ENCODE measurements at regions not wholly inside any gene's neighbourhood (a gene's known extent, or its start where the extent isn't known, plus 50 kb on each side); places are given as distances from the start of the nearest gene placed in this dataset.

- Histone ChIP-seq H3K9me3 (peaks cover 0 to 4% (median 2%) of the 10 kb centered on the region in 4 donors), H3K4me3 (no peak overlapping the region), H3K27ac (no peak overlapping the region), H3K36me3 (no peaks in the 10 kb centered on the region), H3K27me3 (no peaks in the 10 kb centered on the region), H3K4me1 (no peaks in the 10 kb centered on the region)
- 31 to 48% (median 39%) methylated on average over 2 of the region's 2 CpGs for WGBS, 5 donors
- no peak for DNase-seq
- TF ChIP-seq POLR2AphosphoS5 (IDR thresholded peaks at IDR 0.05) (no peak), EP300 (IDR thresholded peaks at IDR 0.05) (no peak), POLR2A (IDR thresholded peaks at IDR 0.05) (no peak), CTCF (IDR thresholded peaks at IDR 0.05) (no peak)
- intact Hi-C loops (cut with DNase I; ENCODE audit: low total_unique reads), result no loop called here
These were observed 140.5 kb downstream of the CD83 start for GRCh38 chr6:14258117-14258516.

GRCh38 chr6:14258695-14259593 lies 141.4 kb downstream of the CD83 start:
- Histone ChIP-seq H3K27me3 (no peaks in the 10 kb centered on the region), H3K27ac (no peak overlapping the region), H3K4me3 (no peak overlapping the region), H3K36me3 (no peaks in the 10 kb centered on the region), H3K9me3 (peaks cover 2 to 12% (median 8%) of the 10 kb centered on the region in 4 donors), H3K4me1 (no peaks in the 10 kb centered on the region)
- 80 to 87% (median 86%) methylated on average over 12 of the region's 12 CpGs for WGBS, 5 donors
- DNase-seq, result no peak
- TF ChIP-seq CTCF (IDR thresholded peaks at IDR 0.05) (no peak), POLR2AphosphoS5 (IDR thresholded peaks at IDR 0.05) (no peak), EP300 (IDR thresholded peaks at IDR 0.05) (no peak)
- intact Hi-C loops (cut with DNase I; ENCODE audit: low total_unique reads), result no loop called here

- TF ChIP-seq POLR2AphosphoS5 (IDR thresholded peaks at IDR 0.05), result no peak
- intact Hi-C loops (cut with DNase I; ENCODE audit: low total_unique reads), result no loop called here
- Histone ChIP-seq H3K27me3 (no peaks in the 10 kb centered on the region), H3K9me3 (peaks cover 6 to 19% (median 14%) of the 10 kb centered on the region in 4 donors), H3K27ac (no peak overlapping the region), H3K4me1 (no peaks in the 10 kb centered on the region), H3K4me3 (no peak overlapping the region), H3K36me3 (no peaks in the 10 kb centered on the region)
- 85 to 90% (median 88%) methylated on average over 8 of the region's 8 CpGs for WGBS, 5 donors
- DNase-seq, result no peak
These were observed 142.1 kb downstream of the CD83 start for GRCh38 chr6:14259594-14260152.

GRCh38 chr6:14260839-14261238 lies 143.3 kb downstream of the CD83 start:
- no peak for TF ChIP-seq POLR2A (IDR thresholded peaks at IDR 0.05)
- TF ChIP-seq CTCF (IDR thresholded peaks at IDR 0.05), result no peak
- no peak for TF ChIP-seq POLR2AphosphoS5 (IDR thresholded peaks at IDR 0.05)
- TF ChIP-seq EP300 (IDR thresholded peaks at IDR 0.05), result no peak
- 94 to 97% (median 96%) methylated on average over 1 of the region's 1 CpG for WGBS, 5 donors
- Histone ChIP-seq H3K9me3 (peaks cover 6 to 22% (median 15%) of the 10 kb centered on the region in 4 donors), H3K36me3 (no peaks in the 10 kb centered on the region), H3K27me3 (no peaks in the 10 kb centered on the region), H3K4me3 (no peak overlapping the region), H3K27ac (no peak overlapping the region), H3K4me1 (no peaks in the 10 kb centered on the region)
- intact Hi-C loops (cut with DNase I; ENCODE audit: low total_unique reads), result no loop called here
- no peak for DNase-seq
